Glutamatergic neuron (in vitro differentiated cells): ENCODE measurements at regions not wholly inside any gene's neighbourhood (a gene's known extent, or its start where the extent isn't known, plus 50 kb on each side); places are given as distances from the start of the nearest gene placed in this dataset.

Experiments
- DNase-seq: peaks from one replicate; pipeline ENCODE4 v3.0.0; 2022
- H3K27ac Mint-ChIP-seq: one replicate; pipeline ENCODE4 v1.8.0; 2020; ENCODE audit warnings: mild to moderate bottlenecking, mixed read lengths, inconsistent platforms; ENCODE audit not compliant: unreplicated experiment
- H3K27me3 Mint-ChIP-seq: one replicate; pipeline ENCODE4 v1.8.0; 2020; ENCODE audit warnings: mild to moderate bottlenecking, moderate library complexity, mixed read lengths, inconsistent platforms; ENCODE audit not compliant: unreplicated experiment
- H3K36me3 Mint-ChIP-seq: one replicate; pipeline ENCODE4 v1.8.0; 2020; ENCODE audit warnings: mild to moderate bottlenecking, mixed read lengths, inconsistent platforms; ENCODE audit not compliant: unreplicated experiment
- H3K4me1 Mint-ChIP-seq: one replicate; pipeline ENCODE4 v1.8.0; 2020; ENCODE audit warnings: mild to moderate bottlenecking, low read depth, mixed read lengths, inconsistent platforms; ENCODE audit not compliant: unreplicated experiment
- H3K4me3 Mint-ChIP-seq: one replicate; pipeline ENCODE4 v1.8.0; 2020; ENCODE audit warnings: mild to moderate bottlenecking, mixed read lengths, inconsistent platforms; ENCODE audit not compliant: unreplicated experiment
- H3K9me3 Mint-ChIP-seq: one replicate; pipeline ENCODE4 v1.8.0; 2020; ENCODE audit warnings: mild to moderate bottlenecking, moderate library complexity, mixed read lengths, inconsistent platforms; ENCODE audit not compliant: unreplicated experiment
- CTCF ChIP-seq: fragments of 200-600 bp; sonication (generic); IDR thresholded peaks from one replicate; pipeline ENCODE4 v1.5.0; 2021; ENCODE audit not compliant: partially characterized antibody, unreplicated experiment

GRCh38 chr2:180513389-180513788 lies 467.0 kb upstream of the UBE2E3 start:
- no peaks in the 10 kb centered on the region for H3K9me3 Mint-ChIP-seq
- DNase-seq, result no peak
- TF ChIP-seq CTCF, result no peak
- H3K36me3 Mint-ChIP-seq, result no peaks in the 10 kb centered on the region
- peaks cover 9% of the 10 kb centered on the region for H3K4me1 Mint-ChIP-seq
- no peak overlapping the region for H3K27ac Mint-ChIP-seq
- H3K4me3 Mint-ChIP-seq, result no peak overlapping the region
- no peaks in the 10 kb centered on the region for H3K27me3 Mint-ChIP-seq

- Mint-ChIP-seq H3K4me1 (no peaks in the 10 kb centered on the region), H3K27ac (no peak overlapping the region), H3K36me3 (no peaks in the 10 kb centered on the region), H3K27me3 (no peaks in the 10 kb centered on the region), H3K4me3 (no peak overlapping the region), H3K9me3 (no peaks in the 10 kb centered on the region)
- DNase-seq, result no peak
- TF ChIP-seq CTCF, result no peak
Measured at GRCh38 chr2:180508458-180508857, 471.9 kb upstream of the UBE2E3 start.

GRCh38 chr2:180507028-180507427 lies 473.4 kb upstream of the UBE2E3 start:
- Mint-ChIP-seq H3K4me1 (no peaks in the 10 kb centered on the region), H3K36me3 (no peaks in the 10 kb centered on the region), H3K27ac (no peak overlapping the region), H3K9me3 (no peaks in the 10 kb centered on the region), H3K4me3 (no peak overlapping the region), H3K27me3 (no peaks in the 10 kb centered on the region)
- no peak for TF ChIP-seq CTCF
- no peak for DNase-seq

GRCh38 chr2:180505203-180505602 lies 475.2 kb upstream of the UBE2E3 start:
- DNase-seq, result no peak
- Mint-ChIP-seq H3K9me3 (no peaks in the 10 kb centered on the region), H3K4me1 (no peaks in the 10 kb centered on the region), H3K27me3 (no peaks in the 10 kb centered on the region), H3K4me3 (no peak overlapping the region), H3K27ac (no peak overlapping the region), H3K36me3 (no peaks in the 10 kb centered on the region)
- no peak for TF ChIP-seq CTCF

GRCh38 chr2:180497621-180498152 lies 482.7 kb upstream of the UBE2E3 start:
- H3K27ac Mint-ChIP-seq, result no peak overlapping the region
- no peaks in the 10 kb centered on the region for H3K9me3 Mint-ChIP-seq

More at GRCh38 chr2:180497621-180498152, 482.7 kb upstream of the UBE2E3 start:
- DNase-seq, result no peak
- Mint-ChIP-seq H3K4me3 (no peak overlapping the region), H3K36me3 (no peaks in the 10 kb centered on the region), H3K27me3 (no peaks in the 10 kb centered on the region), H3K4me1 (no peaks in the 10 kb centered on the region)
- TF ChIP-seq CTCF, result no peak
